HK-2 (cell line): ENCODE measurements at regions not wholly inside any gene's neighbourhood (a gene's known extent, or its start where the extent isn't known, plus 50 kb on each side); places are given as distances from the start of the nearest gene placed in this dataset.

Experiments used
- DNase-seq: peaks from one replicate; pipeline ENCODE4 v3.0.0-alpha.2; 2018; ENCODE audit not compliant: unreplicated experiment

- no peak for DNase-seq
Observed at GRCh38 chr6:169847901-169848311, 96.5 kb downstream of the ERMARD start.

DNA sequence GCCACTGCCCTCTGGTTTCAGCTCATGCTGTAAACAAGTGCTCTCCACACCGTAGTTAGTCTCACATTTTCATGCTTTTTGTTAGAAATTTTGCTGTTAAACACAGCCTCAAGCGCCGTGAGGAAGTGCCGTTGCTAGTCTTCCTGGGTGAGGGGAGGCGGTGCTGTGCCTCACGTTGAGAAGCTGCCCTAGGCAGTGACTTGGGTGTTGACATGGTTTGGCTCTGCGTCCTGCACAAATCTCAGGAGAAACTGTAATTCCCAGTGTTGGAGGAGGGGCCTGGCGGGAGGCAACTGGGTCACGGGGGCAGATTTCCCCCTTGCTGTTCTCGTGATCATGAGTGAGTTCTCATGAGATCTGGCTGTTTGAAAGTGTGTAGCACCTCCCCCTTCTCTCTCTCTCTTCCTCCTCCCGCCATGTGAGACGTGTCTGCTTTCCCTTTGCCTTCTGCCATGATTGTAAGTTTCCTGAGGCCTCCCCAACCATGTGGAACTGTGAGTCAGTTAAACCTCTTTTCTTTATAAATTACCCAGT lies 95.8 kb downstream of the ERMARD start:
- no peak for DNase-seq

DNA sequence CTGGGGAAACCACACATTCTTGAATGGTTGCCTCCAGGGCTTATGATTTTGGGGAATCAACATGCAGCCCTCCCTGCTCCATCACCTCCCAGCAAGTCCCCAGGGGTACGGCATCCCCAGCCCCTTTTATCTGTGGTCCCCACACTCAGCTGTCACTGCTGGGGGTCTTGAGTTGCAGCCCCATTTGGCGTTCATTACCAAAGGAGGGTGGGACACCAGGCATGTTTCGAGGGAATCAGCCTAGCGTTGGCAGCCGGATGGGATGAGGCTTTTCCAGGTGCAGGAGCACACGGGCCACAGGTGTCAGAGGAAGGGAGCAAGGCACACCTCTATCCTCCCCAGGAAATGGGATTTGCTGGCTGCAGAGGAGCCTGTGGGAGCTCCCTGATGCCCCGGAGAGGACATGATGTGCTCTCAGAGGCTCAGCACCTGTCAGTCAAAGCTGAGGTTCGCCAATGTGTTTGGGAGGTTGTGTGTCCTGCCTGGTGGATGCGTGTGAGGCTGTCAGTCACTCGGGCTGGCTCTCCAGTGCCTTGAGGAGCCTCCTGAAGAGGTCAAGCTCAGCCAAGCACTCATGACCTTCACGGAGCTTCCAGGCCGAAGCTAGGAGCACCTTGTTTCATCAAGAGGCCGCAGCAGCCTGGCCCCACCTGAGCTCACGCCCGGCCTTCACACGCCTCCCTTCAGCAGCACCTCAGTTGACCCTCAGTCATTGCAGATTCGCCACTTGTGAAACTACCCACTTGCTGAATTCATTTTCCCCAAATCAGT lies 95.0 kb downstream of the ERMARD start:
- DNase-seq: no peak

GRCh38 chr6:169845426-169846285 lies 94.2 kb downstream of the ERMARD start:
- no peak for DNase-seq

DNA sequence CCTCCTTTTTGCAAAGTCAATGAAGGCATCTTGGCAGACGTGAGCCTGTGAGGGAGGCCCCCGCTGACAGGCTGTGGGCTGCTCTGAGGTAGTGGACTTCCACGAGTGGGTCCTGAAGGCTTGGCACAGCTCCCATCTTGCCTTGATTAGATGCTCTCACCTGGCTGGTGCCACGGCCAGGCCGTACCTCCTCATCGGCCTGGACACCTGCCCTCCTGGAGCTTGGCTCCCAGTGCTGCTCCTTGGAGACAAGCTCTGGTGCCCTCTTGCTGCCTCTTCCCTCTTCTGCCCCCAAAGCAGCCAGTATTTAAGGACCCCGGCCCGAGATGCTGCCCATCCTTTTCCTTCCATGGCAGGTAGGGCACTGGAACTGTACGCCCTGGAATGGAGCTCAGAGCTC lies 93.5 kb downstream of the ERMARD start:
- no peak for DNase-seq

GRCh38 chr6:169843991-169844390 lies 92.6 kb downstream of the ERMARD start:
- no peak for DNase-seq

- DNase-seq: no peak
Observed at GRCh38 chr6:169843110-169843509, 91.7 kb downstream of the ERMARD start.

DNA sequence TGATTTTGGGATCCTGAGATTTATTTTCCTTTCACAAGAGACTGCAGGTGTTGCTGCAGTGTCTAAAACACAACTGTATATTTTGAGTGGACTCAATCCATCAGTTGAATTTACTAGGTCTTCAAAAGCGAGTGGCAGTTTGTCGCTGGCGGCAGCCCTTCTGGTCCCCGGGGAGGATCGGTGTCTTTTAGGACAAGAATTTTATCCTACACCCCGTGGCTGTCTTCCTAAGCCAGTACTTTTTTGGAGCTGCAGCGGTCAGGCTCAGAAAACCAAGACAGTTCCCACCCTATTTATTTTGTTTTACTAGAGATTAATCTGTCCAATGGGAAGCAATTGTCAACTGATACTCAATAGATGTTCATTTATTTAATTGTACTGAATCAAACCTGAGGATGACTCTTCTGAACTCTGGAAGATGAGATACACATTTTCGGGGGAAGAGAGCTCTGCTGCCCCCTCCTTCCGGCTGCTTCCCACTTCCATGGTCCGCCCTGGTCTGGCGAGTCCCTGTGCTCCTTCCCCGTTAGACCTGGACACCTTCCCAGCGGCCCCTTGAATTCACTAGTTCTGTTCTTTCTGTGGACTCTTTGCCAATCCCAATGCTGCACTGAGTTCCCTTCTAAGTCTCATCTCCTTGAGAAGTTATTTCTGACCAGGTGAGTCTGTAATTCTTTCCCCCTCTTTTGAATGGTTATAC lies 90.6 kb downstream of the ERMARD start:
- DNase-seq: no peak

- no peak for DNase-seq
Observed at GRCh38 chr6:169841251-169841650, 89.8 kb downstream of the ERMARD start.

DNA sequence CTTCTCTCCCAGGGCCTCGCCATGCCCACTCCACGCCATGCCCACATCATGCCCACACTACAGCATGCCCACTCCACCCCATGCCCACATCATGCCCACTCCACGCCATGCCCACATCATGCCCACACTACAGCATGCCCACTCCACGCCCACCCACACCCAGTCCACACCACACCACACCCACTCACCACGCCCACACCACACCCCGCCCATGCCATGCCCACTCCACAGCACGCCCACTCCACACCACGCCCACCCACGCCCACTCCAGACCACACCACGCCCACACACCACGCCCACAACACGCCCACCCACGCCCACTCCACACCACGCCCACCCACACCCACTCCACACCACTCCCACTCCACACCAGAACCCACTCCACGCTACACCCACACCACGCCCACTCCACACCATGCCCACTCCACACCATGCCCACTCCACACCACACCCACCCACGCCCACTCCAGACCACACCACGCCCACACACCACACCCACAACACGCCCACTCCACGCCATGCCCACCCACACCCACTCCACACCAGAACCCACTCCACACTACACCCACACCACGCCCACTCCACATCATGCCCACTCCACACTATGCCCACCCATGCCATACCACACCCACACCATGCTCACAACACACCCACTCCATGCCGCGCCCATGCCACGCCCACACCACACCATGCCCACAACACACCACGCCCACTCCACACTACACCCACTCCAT lies 88.6 kb downstream of the ERMARD start:
- DNase-seq: no peak

DNA sequence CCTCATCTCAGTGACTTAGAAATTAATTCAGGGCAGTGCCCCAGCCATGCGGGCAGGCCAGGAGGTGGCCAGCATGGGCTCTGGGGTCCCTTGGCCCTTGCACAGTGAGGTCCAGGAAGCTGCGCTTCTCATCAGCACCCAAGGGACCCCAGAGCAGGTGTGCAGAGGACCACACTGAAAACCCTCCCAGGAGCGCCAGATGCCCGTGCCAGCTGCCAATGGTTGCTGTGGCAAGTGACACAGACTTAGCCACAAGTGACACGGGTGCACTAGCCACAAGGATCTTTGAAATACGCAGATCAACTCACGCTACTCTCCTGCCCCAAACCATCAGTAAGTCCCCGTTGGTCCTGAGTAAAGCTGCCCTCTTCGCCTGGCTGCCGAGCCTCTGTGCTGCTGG lies 88.1 kb downstream of the ERMARD start:
- no peak for DNase-seq

- no peak for DNase-seq
Observed at GRCh38 chr6:169839029-169839481, 87.6 kb downstream of the ERMARD start.

DNA sequence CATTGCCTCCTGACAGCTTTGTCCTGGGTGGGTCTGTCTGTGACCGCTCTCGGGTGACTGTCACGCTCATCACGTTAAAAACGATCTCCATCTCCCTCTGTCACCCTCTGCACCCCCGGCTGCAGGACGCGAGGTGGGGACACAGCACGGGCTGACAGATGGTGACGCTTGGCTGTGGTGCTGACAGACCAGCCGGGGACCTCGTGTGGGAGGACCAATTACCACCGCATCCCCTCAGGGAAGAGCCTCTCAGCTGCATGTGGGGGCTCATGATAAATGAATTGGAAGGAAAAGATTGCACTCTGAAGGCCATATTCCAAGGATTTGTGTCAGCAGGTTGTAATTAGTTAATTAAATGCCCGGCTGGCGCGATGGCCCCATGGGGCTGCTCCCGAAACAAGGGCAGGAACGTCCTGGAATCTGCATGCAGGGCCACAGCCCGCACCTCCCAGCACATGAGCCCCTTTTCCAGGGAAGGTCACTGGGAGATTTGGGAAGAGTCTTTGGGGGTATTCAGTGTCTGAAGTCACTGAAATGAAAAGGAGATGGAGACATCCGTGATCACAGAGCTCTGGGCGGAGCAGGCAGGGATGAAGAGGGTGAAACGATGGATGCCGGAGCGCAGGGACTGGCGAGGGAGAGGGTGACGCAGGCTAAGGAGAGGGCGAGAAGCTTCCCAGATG lies 87.1 kb downstream of the ERMARD start:
- no peak for DNase-seq

DNA sequence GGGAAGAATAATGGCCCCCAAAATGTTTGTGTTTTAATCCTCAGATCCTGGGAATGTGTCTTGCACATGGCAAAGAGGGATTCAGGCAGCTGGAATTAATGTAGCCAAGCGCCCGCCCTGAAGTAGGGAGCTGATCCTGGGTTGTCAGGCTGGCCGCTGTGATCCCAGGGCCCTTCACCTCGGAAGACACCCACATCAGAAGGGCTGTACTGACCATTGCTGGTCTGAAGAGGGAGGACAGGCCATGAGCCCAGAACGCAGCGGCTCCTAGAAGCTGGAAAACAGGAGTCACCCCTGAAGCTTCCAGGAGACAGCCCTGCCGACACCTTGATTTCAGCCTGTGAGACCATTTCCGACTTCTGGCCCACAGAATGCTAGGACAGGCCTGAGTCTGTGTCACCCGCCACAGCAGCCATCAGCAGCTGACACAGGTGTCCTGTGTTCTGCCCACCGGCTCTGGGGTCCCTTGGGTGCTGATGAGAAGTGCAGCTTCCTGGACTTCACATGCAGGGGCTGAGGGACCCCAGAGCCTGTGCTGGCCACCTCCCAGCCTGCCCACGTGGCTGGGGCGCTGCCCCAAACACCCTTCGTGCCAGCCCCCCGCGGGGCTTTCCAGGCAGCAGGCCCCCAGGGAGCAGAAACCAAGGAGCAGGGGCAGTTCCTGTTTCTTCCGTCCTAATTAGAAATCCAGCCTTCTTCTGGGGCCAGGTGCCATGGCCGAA lies 86.3 kb downstream of the ERMARD start:
- DNase-seq: no peak

- no peak for DNase-seq
Observed at GRCh38 chr6:169833258-169833794, 81.9 kb downstream of the ERMARD start.

- DNase-seq: no peak
Observed at GRCh38 chr6:169832247-169832948, 81.0 kb downstream of the ERMARD start.

- peak; percentile 74 for DNase-seq
Observed at GRCh38 chr6:169831450-169832246, 80.2 kb downstream of the ERMARD start.
